NOMO-1 (cell line): ENCODE measurements at regions not wholly inside any gene's neighbourhood (a gene's known extent, or its start where the extent isn't known, plus 50 kb on each side); places are given as distances from the start of the nearest gene placed in this dataset.
A peak's percentile ranks its signal among the peaks of the same experiment; 100 is the strongest.
"Not testable (repeated sequence)": the region's sequence is repeated elsewhere in the genome, so short reads cannot be mapped to it uniquely, and the experiment has no call there.

Source experiments
- DNase-seq, 2 experiments: peaks; one replicate each; lab custom pipeline; 2025; ENCODE audit not compliant: unreplicated experiment in 2 of 2; lab: John Stamatoyannopoulos, UW

DNA sequence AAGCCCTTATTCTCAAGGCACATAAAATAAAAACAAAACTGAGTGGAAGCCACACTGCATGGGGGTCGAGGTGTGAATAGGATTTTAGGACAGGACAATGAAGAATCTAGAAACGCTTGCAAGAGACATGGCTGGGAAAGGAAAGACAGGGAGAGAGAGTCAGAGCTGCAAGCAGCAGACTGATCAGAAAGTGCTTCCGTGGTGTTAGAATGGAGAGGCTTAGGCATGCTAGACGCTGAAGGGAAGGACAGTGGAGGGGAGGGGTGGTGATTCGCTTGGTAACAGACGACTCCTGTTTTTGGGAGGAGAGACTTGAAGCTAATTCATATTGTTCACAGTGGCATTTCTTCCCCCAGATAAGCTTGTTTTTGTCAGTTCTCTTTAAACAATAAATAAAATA lies 173.5 kb downstream of the AIPL1 start:
- DNase-seq: no peak

DNA sequence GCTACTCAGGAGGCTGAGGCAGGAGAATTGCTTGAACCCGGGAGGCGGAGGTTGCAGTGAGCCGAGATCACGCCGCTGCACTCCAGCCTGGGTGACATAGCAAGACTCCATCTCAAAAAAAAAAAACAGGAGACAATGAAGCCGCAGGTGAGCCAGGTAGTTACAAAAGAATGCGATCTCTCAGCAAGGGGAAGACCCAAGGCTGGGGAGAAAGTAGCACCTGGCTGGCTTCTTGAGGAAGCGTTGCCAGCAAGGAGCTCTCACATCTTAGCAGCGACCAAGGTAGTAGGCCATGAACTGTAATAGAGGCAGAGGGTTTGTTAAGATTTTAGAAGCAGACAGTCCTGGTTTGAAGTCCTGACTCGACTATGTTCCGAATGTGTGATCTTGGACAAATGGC lies 175.0 kb downstream of the AIPL1 start:
- no peak for DNase-seq

DNA sequence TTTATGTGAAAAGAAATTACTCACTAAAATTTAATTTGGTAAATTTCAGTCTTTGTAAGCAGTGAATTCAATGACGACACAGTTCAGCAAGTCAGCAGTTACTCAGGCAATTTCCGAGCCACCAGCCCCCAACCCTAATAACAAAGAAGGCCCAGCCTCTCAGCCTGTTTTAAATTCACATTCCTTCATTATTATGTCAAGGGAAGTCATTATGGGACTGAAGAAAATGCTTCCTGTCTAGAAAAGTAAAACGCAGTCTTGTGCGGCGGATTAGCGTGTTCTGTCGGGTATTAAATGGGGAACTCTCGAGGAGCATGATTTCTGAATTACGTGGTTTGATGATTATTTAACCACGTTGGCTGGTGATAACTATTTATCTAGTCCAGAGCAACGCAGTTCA lies 177.6 kb downstream of the AIPL1 start:
- DNase-seq: no peak

GRCh38 chr17:6255322-6255721 lies 179.6 kb downstream of the AIPL1 start:
- no peak for DNase-seq

- DNase-seq: no peak
These were observed 180.9 kb downstream of the AIPL1 start for GRCh38 chr17:6254036-6254435.

GRCh38 chr17:6251640-6252039 lies 181.5 kb downstream of the WSCD1 start:
- not testable (repeated sequence) for DNase-seq

DNA sequence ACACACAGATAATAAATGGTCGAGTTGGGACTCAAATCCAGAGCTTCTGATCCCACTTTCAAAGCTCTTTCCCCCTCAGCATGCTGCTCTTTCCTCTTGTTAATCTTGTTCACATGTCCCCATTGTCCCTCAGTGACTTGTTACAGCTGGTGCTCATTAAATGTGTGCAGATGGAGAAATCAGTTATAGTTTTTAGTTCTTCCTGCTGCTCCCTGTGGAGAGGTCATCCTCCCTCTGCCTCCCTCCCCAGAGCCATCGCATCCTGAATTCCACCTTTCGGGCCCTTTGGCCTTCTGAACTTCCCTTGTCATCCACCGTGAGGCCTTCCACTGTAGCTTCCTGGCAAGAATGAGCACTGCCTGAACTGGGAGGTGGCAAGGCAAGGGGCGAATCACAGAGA lies 179.6 kb downstream of the WSCD1 start:
- no peak for DNase-seq

DNA sequence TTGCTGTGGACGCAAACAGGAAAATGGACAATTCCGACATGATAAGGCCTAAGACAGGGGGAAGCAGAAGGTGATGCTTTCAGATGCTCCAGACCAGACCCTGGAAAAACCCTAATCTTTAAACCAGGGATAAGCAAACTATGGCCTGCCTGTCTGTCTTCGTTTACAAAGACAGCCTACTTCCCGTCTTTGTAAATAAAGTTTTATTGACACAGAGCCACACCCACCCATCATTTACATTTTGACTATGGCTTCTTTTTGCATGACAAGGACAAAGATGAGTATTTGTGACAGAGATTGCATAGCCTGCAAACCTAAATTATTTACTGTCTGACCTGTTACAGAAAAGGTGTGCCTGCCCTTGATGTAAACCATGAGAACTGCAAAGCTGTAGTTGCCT lies 177.9 kb downstream of the WSCD1 start:
- DNase-seq: no peak

- no peak for DNase-seq
These were observed 175.4 kb downstream of the WSCD1 start for GRCh38 chr17:6245301-6246177.

DNA sequence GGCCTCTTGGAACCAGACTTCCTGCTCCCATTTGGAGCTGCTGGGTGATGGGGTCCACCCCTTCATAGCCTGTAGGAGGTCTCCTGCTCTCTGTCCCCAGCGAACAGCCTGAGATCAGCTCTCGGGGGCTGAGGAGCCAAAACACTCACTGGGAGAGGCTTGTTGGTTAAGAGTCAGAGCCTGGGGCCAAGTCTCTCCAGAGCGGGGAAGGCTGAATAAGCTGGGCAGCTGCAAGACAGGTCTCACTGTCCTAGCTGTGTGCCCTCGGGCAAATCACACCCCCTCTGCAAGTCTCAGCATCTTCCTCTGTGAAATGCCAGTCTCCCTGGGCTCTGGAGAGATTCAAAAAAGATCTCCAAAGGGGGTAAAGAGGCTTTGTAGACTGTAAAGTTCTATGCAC lies 174.6 kb downstream of the WSCD1 start:
- no peak for DNase-seq

GRCh38 chr17:6244253-6244652 lies 174.1 kb downstream of the WSCD1 start:
- no peak for DNase-seq

- DNase-seq: no peak
These were observed 173.0 kb downstream of the WSCD1 start for GRCh38 chr17:6243186-6243585.

DNA sequence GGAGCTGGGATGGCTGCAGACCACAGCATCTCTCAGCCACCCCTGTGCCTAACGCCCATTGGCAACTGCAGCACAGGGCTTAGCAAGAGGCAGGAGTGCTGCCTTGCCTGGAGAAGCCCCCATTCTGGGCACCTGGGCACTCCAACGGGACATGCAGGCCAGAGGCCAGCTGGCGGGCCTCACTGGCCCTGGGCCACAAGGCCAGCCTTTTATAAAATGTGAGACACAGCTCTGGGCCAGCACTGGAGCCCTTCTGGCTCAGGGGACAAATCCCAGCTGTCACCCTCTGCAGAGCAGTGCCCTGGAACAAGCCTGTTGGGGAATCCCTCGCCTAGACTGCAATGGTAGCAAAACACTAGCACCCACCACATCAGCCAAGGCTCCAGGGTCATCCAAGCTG lies 171.8 kb downstream of the WSCD1 start:
- no peak for DNase-seq

- DNase-seq: no peak
These were observed 171.2 kb downstream of the WSCD1 start for GRCh38 chr17:6241381-6241780.

DNA sequence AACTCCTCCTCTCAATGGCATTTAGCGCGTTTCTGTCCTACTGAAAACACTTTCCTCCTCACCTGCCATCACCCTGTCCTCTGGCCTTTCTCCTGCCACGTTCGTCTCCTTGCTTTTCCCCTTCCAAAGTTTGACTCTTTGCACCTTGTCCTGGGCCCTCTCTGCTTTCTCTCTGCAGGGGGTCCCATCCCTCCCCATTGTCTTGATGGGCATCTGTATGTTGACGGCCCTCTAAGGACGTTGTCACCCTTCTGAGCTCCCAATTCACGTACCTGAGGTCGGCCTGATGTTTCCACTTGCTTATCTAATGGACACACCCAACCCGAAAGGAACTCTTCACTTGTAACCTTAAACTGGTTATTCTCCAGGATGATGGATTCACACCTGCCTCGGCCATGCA lies 170.4 kb downstream of the WSCD1 start:
- no peak for DNase-seq

GRCh38 chr17:6240001-6240400 lies 169.8 kb downstream of the WSCD1 start:
- DNase-seq: no peak

- no peak for DNase-seq
These were observed 169.1 kb downstream of the WSCD1 start for GRCh38 chr17:6239241-6239798.

GRCh38 chr17:6233856-6234255 lies 163.7 kb downstream of the WSCD1 start:
- no peak for DNase-seq

DNA sequence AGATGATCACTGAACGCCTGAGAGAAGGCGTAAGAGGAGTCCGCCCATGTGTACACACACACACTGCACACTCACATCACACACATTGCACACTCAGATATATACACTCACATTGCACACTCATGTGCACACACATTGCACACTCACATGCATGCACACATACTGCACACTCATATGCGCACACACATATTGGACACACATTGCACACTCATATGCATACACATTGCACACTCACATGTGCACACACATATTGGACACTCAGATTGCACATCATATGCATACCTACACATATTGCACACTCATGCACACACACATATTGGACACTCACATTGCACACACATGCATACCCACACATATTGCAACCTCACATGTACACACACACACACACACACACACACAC lies 163.2 kb downstream of the WSCD1 start:
- no peak for DNase-seq

GRCh38 chr17:6232732-6233101 lies 162.5 kb downstream of the WSCD1 start:
- DNase-seq: no peak

- peak; percentile 34 to 50 for DNase-seq
These were observed 161.9 kb downstream of the WSCD1 start for GRCh38 chr17:6231886-6232731.

DNA sequence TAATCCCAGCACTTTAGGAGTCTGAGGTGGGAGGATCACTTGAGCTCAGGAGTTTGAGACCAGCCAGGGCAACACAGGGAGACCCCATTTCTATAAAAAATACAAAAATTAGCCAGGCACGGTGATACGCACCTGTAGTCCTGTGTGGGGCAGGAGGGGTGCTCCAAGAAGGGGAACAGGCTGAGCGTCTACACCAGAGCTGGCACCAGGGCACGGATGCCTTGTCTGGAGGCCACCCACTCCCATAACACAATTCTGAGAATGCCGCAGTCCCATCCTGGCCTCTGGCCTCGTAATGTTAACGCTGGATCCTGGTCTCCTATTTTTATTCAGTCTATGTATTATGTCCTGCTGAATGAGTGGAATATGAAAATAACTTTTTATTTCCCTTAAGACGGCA lies 161.3 kb downstream of the WSCD1 start:
- no peak for DNase-seq
